IMR-90 (cell line): ENCODE measurements at regions not wholly inside any gene's neighbourhood (a gene's known extent, or its start where the extent isn't known, plus 50 kb on each side); places are given as distances from the start of the nearest gene placed in this dataset.

Experiments used
- ATAC-seq: fragments of 200-7000 bp; cut with Tn5 transposase; 2 replicates; pipeline ENCODE4 v1.9.1; 2020; ENCODE audit warnings: low read depth, mild to moderate bottlenecking, moderate library complexity
- BruUV-seq: library from RNA; stranded (reverse); fragments of 400-500 nt; replicated peaks from 2 replicates; lab custom pipeline; 2021; lab: Mats Ljungman, UMichigan
- CTCF ChIA-PET: fragments of 300-600 bp; formaldehyde crosslinking; extraction: SDS; loops from one replicate; lab custom pipeline; 2021; ENCODE audit warnings: antibody characterized with exemption; lab: Yijun Ruan, JAX
- POLR2A ChIA-PET: fragments of 300-600 bp; sonication (Branson Sonifier 250); formaldehyde crosslinking; loops from one replicate; lab custom pipeline; 2022; ENCODE audit warnings: antibody characterized with exemption; ENCODE audit not compliant: unreplicated experiment; lab: Charles Lee
- DNase-seq: peaks from one replicate; pipeline ENCODE4 v3.0.0; 2013
- H2AFZ ChIP-seq: replicated peaks from 2 replicates; pipeline ENCODE3; 2013; ENCODE audit warnings: low read length, mild to moderate bottlenecking; ENCODE audit not compliant: poor library complexity
- H2AK5ac ChIP-seq: 2 replicates; pipeline ENCODE4 v1.6.1; 2013; ENCODE audit warnings: low read depth, low read length, inconsistent platforms
- H2AK9ac ChIP-seq: replicated peaks from 2 replicates; pipeline ENCODE3; 2013; ENCODE audit warnings: mild to moderate bottlenecking, low read depth, low read length, moderate library complexity; ENCODE audit not compliant: poor library complexity
- H2BK120ac ChIP-seq: 2 replicates; pipeline ENCODE4 v1.6.1; 2013; ENCODE audit warnings: low read depth, low read length, inconsistent platforms
- H2BK15ac ChIP-seq: 3 replicates; pipeline ENCODE4 v1.6.1; 2013; ENCODE audit warnings: low read depth, low read length, inconsistent platforms
- H2BK20ac ChIP-seq: 2 replicates; pipeline ENCODE4 v1.6.1; 2013; ENCODE audit warnings: low read depth, mild to moderate bottlenecking, inconsistent platforms, low read length, moderate library complexity
- H2BK5ac ChIP-seq: 2 replicates; pipeline ENCODE4 v1.6.1; 2013; ENCODE audit warnings: mild to moderate bottlenecking, low read depth, low read length, inconsistent platforms; ENCODE audit not compliant: poor library complexity, severe bottlenecking
- H3K14ac ChIP-seq: replicated peaks from 2 replicates; pipeline ENCODE4 v1.6.1; 2013; ENCODE audit warnings: low read depth, low read length, inconsistent platforms
- H3K18ac ChIP-seq: 2 replicates; pipeline ENCODE4 v1.6.1; 2013; ENCODE audit warnings: low read depth, low read length, control low read depth
- H3K23ac ChIP-seq: 2 replicates; pipeline ENCODE4 v1.6.1; 2013; ENCODE audit warnings: low read depth, low read length, inconsistent platforms
- H3K27ac ChIP-seq: 2 replicates; pipeline ENCODE4 v1.5.1; 2013; ENCODE audit warnings: mild to moderate bottlenecking, control low read depth, low read length; ENCODE audit not compliant: insufficient read depth
- H3K27me3 ChIP-seq: 2 replicates; pipeline ENCODE4 v1.6.1; 2013; ENCODE audit warnings: low read length; ENCODE audit not compliant: control insufficient read depth, insufficient read depth
- H3K36me3 ChIP-seq: 2 replicates; pipeline ENCODE4 v1.6.1; 2013; ENCODE audit warnings: low read length, mixed read lengths; ENCODE audit not compliant: control insufficient read depth, insufficient read depth
- H3K4ac ChIP-seq: 2 replicates; pipeline ENCODE4 v1.6.1; 2013; ENCODE audit warnings: low read depth, low read length, inconsistent platforms
- H3K4me1 ChIP-seq: 2 replicates; pipeline ENCODE4 v1.6.1; 2013; ENCODE audit warnings: low read length, mixed read lengths; ENCODE audit not compliant: control insufficient read depth, insufficient read depth
- H3K4me2 ChIP-seq: 2 replicates; pipeline ENCODE4 v1.6.1; 2013; ENCODE audit warnings: low read depth, mild to moderate bottlenecking, control low read depth, low read length, moderate library complexity
- H3K4me3 ChIP-seq: 2 replicates; pipeline ENCODE4 v1.5.1; 2013; ENCODE audit warnings: low read depth, mild to moderate bottlenecking, control low read depth, low read length, moderate library complexity; ENCODE audit not compliant: insufficient read depth
- H3K56ac ChIP-seq: 2 replicates; pipeline ENCODE4 v1.6.1; 2013; ENCODE audit warnings: low read length, inconsistent platforms; ENCODE audit not compliant: insufficient read depth; ENCODE audit errors: extremely low read depth
- H3K79me1 ChIP-seq, 2 experiments: 2 replicates each; pipeline ENCODE4 v1.6.1; 2013; ENCODE audit warnings: low read length in 2 of 2, inconsistent platforms in 1 of 2, low read depth in 1 of 2
- H3K9ac ChIP-seq: 2 replicates; pipeline ENCODE4 v1.6.1; 2013; ENCODE audit warnings: low read depth, low read length, control low read depth
- H3K9me1 ChIP-seq: 2 replicates; pipeline ENCODE4 v1.6.1; 2013; ENCODE audit warnings: low read length, inconsistent platforms; ENCODE audit not compliant: insufficient read depth
- H3K9me3 ChIP-seq: 2 replicates; pipeline ENCODE4 v1.6.1; 2013; ENCODE audit warnings: low read length; ENCODE audit not compliant: control insufficient read depth, insufficient read depth
- H4K20me1 ChIP-seq: 2 replicates; pipeline ENCODE4 v1.6.1; 2013; ENCODE audit warnings: low read length, inconsistent platforms; ENCODE audit not compliant: insufficient read depth
- H4K5ac ChIP-seq: 2 replicates; pipeline ENCODE4 v1.6.1; 2013; ENCODE audit warnings: mild to moderate bottlenecking, low read depth, low read length, control low read depth
- H4K8ac ChIP-seq, 2 experiments: 2 replicates each; pipeline ENCODE4 v1.6.1; 2013; ENCODE audit warnings: low read depth in 2 of 2, low read length in 2 of 2, control low read depth in 1 of 2, inconsistent platforms in 1 of 2
- H4K91ac ChIP-seq: 2 replicates; pipeline ENCODE4 v1.6.1; 2013; ENCODE audit warnings: low read depth, low read length, inconsistent platforms; ENCODE audit not compliant: insufficient read depth
- CEBPB ChIP-seq: IDR thresholded peaks from 2 replicates; pipeline ENCODE4 v1.6.1; 2012; ENCODE audit warnings: low read depth, low read length, improper control_type of control experiment
- RFX5 ChIP-seq: IDR thresholded peaks from 2 replicates; pipeline ENCODE4 v1.8.0; 2012; ENCODE audit warnings: low read depth, mild to moderate bottlenecking, low read length, moderate library complexity
- WGBS, 2 experiments: methylation state at CpG; one replicate each; pipeline versions ENCODE4 v1.1.5 to v1.1.7; 2013; ENCODE audit warnings: missing lambda C conversion rate in 2 of 2; ENCODE audit not compliant: insufficient read length in 1 of 2; ENCODE audit errors: extremely low coverage in 2 of 2; 5-methylcytosine and 5-hydroxymethylcytosine counted together
- dilution Hi-C: fragments of 300-500 bp; cut with HindIII; formaldehyde crosslinking; loops from one replicate; pipeline ENCODE4 v1.14.3; 2018; ENCODE audit warnings: low sequenced_read_pairs; ENCODE audit not compliant: unreplicated experiment
- in situ Hi-C: fragments of 300-500 bp; cut with MboI; formaldehyde crosslinking; loops from 3 replicates; pipeline ENCODE4 v1.14.3; 2019; ENCODE audit warnings: low sequenced_read_pairs, inconsistent platforms, mixed read lengths
- intact Hi-C: fragments of 100-400 bp; cut with micrococcal nuclease; formaldehyde crosslinking; loops from 2 replicates; pipeline ENCODE4 v1.10.0; 2022

DNA sequence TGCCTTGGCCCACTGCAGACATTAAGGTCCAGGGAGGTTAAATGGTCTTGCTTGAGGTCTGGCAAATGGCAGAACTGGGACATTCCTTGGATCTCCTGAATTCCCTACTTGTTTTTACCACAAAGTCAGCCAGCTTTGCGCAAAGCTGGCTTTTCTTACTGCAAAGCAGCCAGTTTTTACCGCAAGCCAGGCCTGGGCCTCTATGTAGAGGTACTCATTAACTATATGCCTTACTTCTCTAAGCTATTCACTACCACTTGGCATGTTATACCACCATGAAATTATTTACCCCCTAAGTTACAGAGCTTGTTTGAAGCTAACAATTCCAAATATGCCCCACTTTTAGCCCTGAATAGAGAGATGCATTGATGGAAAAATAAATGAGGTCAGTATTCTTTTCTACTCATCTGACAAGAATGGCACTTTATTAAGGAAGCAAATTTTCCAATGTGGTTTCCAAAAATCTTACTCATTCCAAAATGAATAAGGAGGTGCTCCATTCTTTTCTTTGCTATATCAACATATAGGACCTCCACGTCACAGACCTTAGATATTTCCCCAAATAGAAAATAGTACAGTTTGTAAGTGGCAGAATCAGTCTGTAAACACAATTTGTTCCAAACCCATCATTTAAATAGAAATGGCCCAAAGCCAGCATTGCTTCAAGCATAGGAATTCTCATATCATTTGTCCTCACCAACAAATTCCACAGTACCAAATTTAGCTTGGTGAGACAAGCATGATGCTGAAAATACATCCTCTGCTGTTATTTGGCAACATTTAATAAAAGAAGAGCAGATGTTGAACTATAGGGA lies 143.9 kb upstream of the TSC22D1 start:
- peaks cover 4% of the 10 kb centered on the region for H3K9me3 ChIP-seq
- DNase-seq (peak; percentile 75), ATAC-seq (peak; percentile 63)
- no CpG with 5 or more reads among the region's 3 CpGs for WGBS, 2 experiments
- H2AFZ ChIP-seq, result peak overlapping the region; percentile 13
- peak; percentile 31; the same call in 1 of the 2 replicates for TF ChIP-seq CEBPB
- no peak for TF ChIP-seq RFX5
- no peak overlapping the region for H3K4me2 ChIP-seq
- peak overlapping the region; percentile 37; the same call in 1 of the 3 replicates for H2BK15ac ChIP-seq
- H2BK5ac ChIP-seq, result peak overlapping the region; percentile 80
- no peaks in the 10 kb centered on the region for H4K20me1 ChIP-seq
- H4K91ac ChIP-seq, result peak overlapping the region; percentile 19
- H3K27ac ChIP-seq, result peak overlapping the region; percentile 50; the same call in 1 of the 2 replicates
- H3K9me1 ChIP-seq, result no peaks in the 10 kb centered on the region; the same call in 1 of the 2 replicates
- H3K27me3 ChIP-seq, result no peaks in the 10 kb centered on the region
- H3K14ac ChIP-seq, result peak overlapping the region; percentile 50; the same call in 1 of the 2 replicates
- H3K4ac ChIP-seq, result peak overlapping the region; percentile 71
- 0 out of 2 replicates have a peak overlapping the region, but pooled peaks have one; percentile 16 for H3K56ac ChIP-seq
- no TSS peak for BruUV-seq
- peak overlapping the region; percentile 42; the same call in 1 of the 2 replicates for H3K18ac ChIP-seq
- peak overlapping the region; percentile 13; the same call in 1 of the 2 replicates for H4K5ac ChIP-seq
- in situ Hi-C loops, result no loop called here
- peaks cover 8% of the 10 kb centered on the region for H3K4me1 ChIP-seq
- no peak overlapping the region for H2AK9ac ChIP-seq
- no peaks in the 10 kb centered on the region for H3K36me3 ChIP-seq
- ChIA-PET POLR2A (no interaction called here), CTCF (interaction anchor here (0.6 kb wide), 1 partner anchor 498 kb away, joined by 3 read pairs; no protein-coding TSS in a partner anchor)
- no peak overlapping the region for H3K4me3 ChIP-seq
- peak overlapping the region; percentile 54; the same call in 1 of the 2 replicates for H3K23ac ChIP-seq
- H2AK5ac ChIP-seq, result peak overlapping the region; percentile 74; the same call in 1 of the 2 replicates
- dilution Hi-C loops, result no loop called here
- intact Hi-C loops, result loop anchor here (5.0 to 10.0 kb wide), 2 partner anchors 97 to 155 kb away; no protein-coding TSS in a partner anchor
- peak overlapping the region; percentile 89; the same call in 1 of the 2 replicates for H2BK20ac ChIP-seq
- H2BK120ac ChIP-seq, result peak overlapping the region; percentile 94; the same call in 1 of the 2 replicates
- peak overlapping the region in 1 of 2 experiments; percentile 86; a peak in 2 of 4 replicates for H4K8ac ChIP-seq
- H3K79me1 ChIP-seq, result no peaks in the 10 kb centered on the region
- no peak overlapping the region for H3K9ac ChIP-seq
